CD8-positive, alpha-beta memory T cell (primary cell): ENCODE measurements at regions not wholly inside any gene's neighbourhood (a gene's known extent, or its start where the extent isn't known, plus 50 kb on each side); places are given as distances from the start of the nearest gene placed in this dataset.

Experiments
- CTCF ChIA-PET: fragments of 350-600 bp; sonication (Branson Sonifier 250); formaldehyde crosslinking; loops from one replicate; lab custom pipeline; 2021; ENCODE audit warnings: antibody characterized with exemption; lab: Charles Lee
- POLR2A ChIA-PET: fragments of 350-600 bp; sonication (Branson Sonifier 250); formaldehyde crosslinking; loops from one replicate; lab custom pipeline; 2021; ENCODE audit warnings: antibody characterized with exemption; lab: Charles Lee
- DNase-seq, 5 donors: peaks; one replicate each; pipeline versions ENCODE4 v3.0.0 to v3.0.0-alpha.2; 2020 to 2022; ENCODE audit warnings: mixed read lengths in 1 of 5
- H3K27ac ChIP-seq: one replicate; pipeline ENCODE4 v1.7.0; 2013; ENCODE audit warnings: low read depth, mild to moderate bottlenecking, low read length, moderate library complexity
- H3K27me3 ChIP-seq: 2 replicates; pipeline ENCODE4 v1.7.0; 2013; ENCODE audit warnings: low read length, mild to moderate bottlenecking; ENCODE audit not compliant: insufficient read depth, poor library complexity, severe bottlenecking
- H3K36me3 ChIP-seq: 2 replicates; pipeline ENCODE4 v1.7.0; 2013; ENCODE audit warnings: mild to moderate bottlenecking, low read length, moderate library complexity; ENCODE audit not compliant: insufficient read depth
- H3K4me1 ChIP-seq: 2 replicates; pipeline ENCODE4 v1.7.0; 2013; ENCODE audit warnings: mild to moderate bottlenecking, low read length, moderate library complexity; ENCODE audit not compliant: insufficient read depth
- H3K4me3 ChIP-seq: 2 replicates; pipeline ENCODE4 v1.7.0; 2013; ENCODE audit warnings: mild to moderate bottlenecking, low read length
- H3K9me3 ChIP-seq: 2 replicates; pipeline ENCODE4 v1.7.0; 2013; ENCODE audit warnings: mild to moderate bottlenecking, low read length
- H3K27ac Mint-ChIP-seq, 8 donors: one replicate each; pipeline ENCODE4 v1.8.0; 2020 to 2021; ENCODE audit warnings: mixed read lengths in 8 of 8, mild to moderate bottlenecking in 6 of 8, inconsistent platforms in 3 of 8, moderate library complexity in 3 of 8
- H3K27me3 Mint-ChIP-seq, 2 donors: one replicate each; pipeline ENCODE4 v1.8.0; 2020 to 2021; ENCODE audit warnings: mixed read lengths in 2 of 2, mild to moderate bottlenecking in 1 of 2, moderate library complexity in 1 of 2
- H3K36me3 Mint-ChIP-seq, 3 donors: one replicate each; pipeline ENCODE4 v1.8.0; 2020 to 2021; ENCODE audit warnings: mixed read lengths in 3 of 3, inconsistent platforms in 1 of 3, mild to moderate bottlenecking in 1 of 3
- H3K4me1 Mint-ChIP-seq, 3 donors: one replicate each; pipeline ENCODE4 v1.8.0; 2020 to 2021; ENCODE audit warnings: mixed read lengths in 3 of 3, inconsistent platforms in 1 of 3, mild to moderate bottlenecking in 1 of 3
- H3K4me3 Mint-ChIP-seq, 7 donors: one replicate each; pipeline ENCODE4 v1.8.0; 2020 to 2021; ENCODE audit warnings: mixed read lengths in 7 of 7, mild to moderate bottlenecking in 6 of 7, moderate library complexity in 4 of 7, inconsistent platforms in 2 of 7
- H3K9me3 Mint-ChIP-seq, 5 donors: one replicate each; pipeline ENCODE4 v1.8.0; 2020 to 2022; ENCODE audit warnings: mixed read lengths in 5 of 5, mild to moderate bottlenecking in 3 of 5, moderate library complexity in 2 of 5, inconsistent platforms in 1 of 5

GRCh38 chr4:100306018-100306417 is 115.8 kb upstream of the DDIT4L start:
- no peak overlapping the region for H3K27ac ChIP-seq
- no peaks in the 10 kb centered on the region for H3K4me1 ChIP-seq
- no peak overlapping the region for H3K4me3 ChIP-seq
- Mint-ChIP-seq H3K9me3 (no peaks in the 10 kb centered on the region), H3K36me3 (no peaks in the 10 kb centered on the region), H3K27ac (no peak overlapping the region), H3K4me1 (no peaks in the 10 kb centered on the region), H3K27me3 (peaks cover 4 to 8% of the 10 kb centered on the region in 2 donors), H3K4me3 (no peak overlapping the region)
- DNase-seq = no peak
- ChIA-PET CTCF (no interaction called here), POLR2A (no interaction called here)
- no peaks in the 10 kb centered on the region for H3K9me3 ChIP-seq
- H3K27me3 ChIP-seq = no peaks in the 10 kb centered on the region
- no peaks in the 10 kb centered on the region for H3K36me3 ChIP-seq

- no peak overlapping the region for H3K4me3 Mint-ChIP-seq
- ChIA-PET POLR2A (no interaction called here), CTCF (no interaction called here)
- H3K36me3 ChIP-seq = no peaks in the 10 kb centered on the region
- H3K4me3 ChIP-seq = no peak overlapping the region
- H3K9me3 ChIP-seq = no peaks in the 10 kb centered on the region
- H3K27ac ChIP-seq = no peak overlapping the region
- DNase-seq = no peak
- H3K4me1 ChIP-seq = no peaks in the 10 kb centered on the region
- no peak overlapping the region for H3K27ac Mint-ChIP-seq
- H3K36me3 Mint-ChIP-seq = no peaks in the 10 kb centered on the region
- H3K27me3 Mint-ChIP-seq = peaks cover 2 to 8% of the 10 kb centered on the region in 2 donors
- no peaks in the 10 kb centered on the region for H3K4me1 Mint-ChIP-seq
- H3K27me3 ChIP-seq = no peaks in the 10 kb centered on the region
- no peaks in the 10 kb centered on the region for H3K9me3 Mint-ChIP-seq
Observed at GRCh38 chr4:100302061-100303026, 112.1 kb upstream of the DDIT4L start.

GRCh38 chr4:100299046-100299840 is 109.0 kb upstream of the DDIT4L start:
- Histone ChIP-seq H3K27me3 (no peaks in the 10 kb centered on the region), H3K4me1 (no peaks in the 10 kb centered on the region), H3K36me3 (no peaks in the 10 kb centered on the region), H3K27ac (no peak overlapping the region), H3K4me3 (no peak overlapping the region), H3K9me3 (no peaks in the 10 kb centered on the region)
- no peak for DNase-seq
- H3K4me1 Mint-ChIP-seq = no peaks in the 10 kb centered on the region
- H3K4me3 Mint-ChIP-seq = no peak overlapping the region
- H3K9me3 Mint-ChIP-seq = no peaks in the 10 kb centered on the region
- H3K27me3 Mint-ChIP-seq = peaks cover 2 to 8% of the 10 kb centered on the region in 2 donors
- H3K27ac Mint-ChIP-seq = no peak overlapping the region
- CTCF ChIA-PET = interaction anchor here (0.8 kb wide), 1 partner anchor 12 kb away, joined by 3 read pairs; no protein-coding TSS in a partner anchor
- POLR2A ChIA-PET = interaction anchor here (0.6 kb wide), 1 partner anchor 250 kb away, joined by 3 read pairs; no protein-coding TSS in a partner anchor
- no peaks in the 10 kb centered on the region for H3K36me3 Mint-ChIP-seq

GRCh38 chr4:100295792-100296191 is 105.5 kb upstream of the DDIT4L start:
- Histone ChIP-seq H3K27me3 (no peaks in the 10 kb centered on the region), H3K36me3 (no peaks in the 10 kb centered on the region), H3K4me3 (no peak overlapping the region), H3K27ac (no peak overlapping the region), H3K4me1 (no peaks in the 10 kb centered on the region), H3K9me3 (no peaks in the 10 kb centered on the region)
- no peak for DNase-seq
- no peak overlapping the region for H3K4me3 Mint-ChIP-seq
- H3K36me3 Mint-ChIP-seq = no peaks in the 10 kb centered on the region
- no peaks in the 10 kb centered on the region for H3K9me3 Mint-ChIP-seq
- POLR2A ChIA-PET = no interaction called here
- CTCF ChIA-PET = no interaction called here
- no peaks in the 10 kb centered on the region for H3K4me1 Mint-ChIP-seq
- peaks cover 0 to under 1% of the 10 kb centered on the region in 2 donors for H3K27me3 Mint-ChIP-seq
- no peak overlapping the region for H3K27ac Mint-ChIP-seq

- POLR2A ChIA-PET = no interaction called here
- no peaks in the 10 kb centered on the region for H3K27me3 ChIP-seq
- H3K27me3 Mint-ChIP-seq = no peaks in the 10 kb centered on the region
- no peak overlapping the region for H3K27ac Mint-ChIP-seq
- H3K4me1 ChIP-seq = no peaks in the 10 kb centered on the region
- no peaks in the 10 kb centered on the region for H3K36me3 ChIP-seq
- no peak for DNase-seq
- H3K4me3 Mint-ChIP-seq = no peak overlapping the region
- no peak overlapping the region for H3K4me3 ChIP-seq
- no peaks in the 10 kb centered on the region for H3K4me1 Mint-ChIP-seq
- no peaks in the 10 kb centered on the region for H3K9me3 Mint-ChIP-seq
- no peak overlapping the region for H3K27ac ChIP-seq
- H3K9me3 ChIP-seq = no peaks in the 10 kb centered on the region
- CTCF ChIA-PET = no interaction called here
- H3K36me3 Mint-ChIP-seq = no peaks in the 10 kb centered on the region
Observed at GRCh38 chr4:100294356-100294755, 104.1 kb upstream of the DDIT4L start.

- no peak overlapping the region for H3K27ac Mint-ChIP-seq
- H3K36me3 Mint-ChIP-seq = no peaks in the 10 kb centered on the region
- no peak for DNase-seq
- no peaks in the 10 kb centered on the region for H3K36me3 ChIP-seq
- H3K9me3 Mint-ChIP-seq = no peaks in the 10 kb centered on the region
- no peaks in the 10 kb centered on the region for H3K27me3 ChIP-seq
- H3K4me1 Mint-ChIP-seq = no peaks in the 10 kb centered on the region
- no peaks in the 10 kb centered on the region for H3K4me1 ChIP-seq
- no peak overlapping the region for H3K27ac ChIP-seq
- H3K9me3 ChIP-seq = no peaks in the 10 kb centered on the region
- peaks cover 0 to under 1% of the 10 kb centered on the region in 2 donors for H3K27me3 Mint-ChIP-seq
- H3K4me3 ChIP-seq = no peak overlapping the region
- POLR2A ChIA-PET = no interaction called here
- CTCF ChIA-PET = no interaction called here
- no peak overlapping the region for H3K4me3 Mint-ChIP-seq
Observed at GRCh38 chr4:100290585-100290984, 100.3 kb upstream of the DDIT4L start.

DNA sequence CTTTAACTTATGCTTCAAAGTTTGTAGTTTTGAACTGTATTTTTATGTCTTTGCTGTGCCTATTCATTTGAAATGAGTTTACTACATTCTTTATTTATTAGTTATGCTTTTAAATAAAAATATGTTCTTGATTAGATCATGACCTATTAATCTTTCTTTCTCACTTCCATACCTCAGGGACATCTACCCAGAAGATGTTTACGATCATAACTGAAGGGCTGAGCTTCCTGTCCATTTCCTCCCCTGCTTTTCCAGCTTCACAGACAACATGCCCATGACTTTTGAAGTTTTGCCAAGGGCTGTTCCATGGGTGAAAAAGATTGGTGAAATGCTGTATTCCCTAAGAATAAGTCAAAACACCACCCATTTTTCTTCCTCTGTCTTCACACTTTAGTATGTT is 99.7 kb upstream of the DDIT4L start:
- ChIA-PET POLR2A (no interaction called here), CTCF (no interaction called here)
- no peaks in the 10 kb centered on the region for H3K36me3 ChIP-seq
- Mint-ChIP-seq H3K4me1 (no peaks in the 10 kb centered on the region), H3K27me3 (peaks cover 0 to 1% of the 10 kb centered on the region in 2 donors), H3K9me3 (no peaks in the 10 kb centered on the region), H3K27ac (no peak overlapping the region), H3K36me3 (no peaks in the 10 kb centered on the region), H3K4me3 (no peak overlapping the region)
- no peak overlapping the region for H3K27ac ChIP-seq
- no peaks in the 10 kb centered on the region for H3K9me3 ChIP-seq
- no peaks in the 10 kb centered on the region for H3K4me1 ChIP-seq
- DNase-seq = no peak
- no peak overlapping the region for H3K4me3 ChIP-seq
- H3K27me3 ChIP-seq = no peaks in the 10 kb centered on the region

- H3K36me3 ChIP-seq = no peaks in the 10 kb centered on the region
- POLR2A ChIA-PET = no interaction called here
- Mint-ChIP-seq H3K9me3 (no peaks in the 10 kb centered on the region), H3K27me3 (peaks cover 0 to 1% of the 10 kb centered on the region in 2 donors), H3K4me1 (no peaks in the 10 kb centered on the region), H3K36me3 (no peaks in the 10 kb centered on the region), H3K4me3 (no peak overlapping the region), H3K27ac (no peak overlapping the region)
- CTCF ChIA-PET = no interaction called here
- no peak overlapping the region for H3K27ac ChIP-seq
- no peak overlapping the region for H3K4me3 ChIP-seq
- no peaks in the 10 kb centered on the region for H3K27me3 ChIP-seq
- no peaks in the 10 kb centered on the region for H3K4me1 ChIP-seq
- DNase-seq = no peak
- no peaks in the 10 kb centered on the region for H3K9me3 ChIP-seq
Observed at GRCh38 chr4:100289530-100289888, 99.2 kb upstream of the DDIT4L start.
